OCI-LY7 (cell line): ENCODE measurements at regions not wholly inside any gene's neighbourhood (a gene's known extent, or its start where the extent isn't known, plus 50 kb on each side); places are given as distances from the start of the nearest gene placed in this dataset.

Source experiments
- BruUV-seq: library from RNA; stranded (reverse); fragments of 400-500 nt; replicated peaks from 2 replicates; lab custom pipeline; 2021; lab: Mats Ljungman, UMichigan
- CTCF ChIA-PET: fragments of 300-600 bp; sonication (Branson Sonifier 250); formaldehyde crosslinking; loops from one replicate; lab custom pipeline; 2022; ENCODE audit warnings: antibody characterized with exemption; ENCODE audit not compliant: unreplicated experiment; lab: Charles Lee
- POLR2A ChIA-PET: fragments of 300-600 bp; sonication (Branson Sonifier 250); formaldehyde crosslinking; loops from one replicate; lab custom pipeline; 2022; ENCODE audit warnings: antibody characterized with exemption; lab: Charles Lee
- DNase-seq: peaks from one replicate; pipeline ENCODE4 v3.0.0-alpha.2; 2015; ENCODE audit warnings: low spot score
- H2AFZ ChIP-seq: fragments of 200-600 bp; sonication (generic), shearing (Covaris generic); 2 replicates; pipeline ENCODE4 v1.6.1; 2014; ENCODE audit warnings: mild to moderate bottlenecking, antibody characterized with exemption, low read length, moderate library complexity
- H3K27ac ChIP-seq: fragments of 200-600 bp; sonication (generic); 2 replicates; pipeline ENCODE4 v1.5.1; 2014; ENCODE audit warnings: mixed run types, low read depth, mild to moderate bottlenecking, moderate library complexity, low read length, inconsistent platforms; ENCODE audit not compliant: poor library complexity, severe bottlenecking
- H3K36me3 ChIP-seq: fragments of 200-600 bp; sonication (generic); 2 replicates; pipeline ENCODE4 v1.6.1; 2014; ENCODE audit warnings: mild to moderate bottlenecking, antibody characterized with exemption, low read length, moderate library complexity, mixed read lengths; ENCODE audit not compliant: insufficient read depth
- H3K4me1 ChIP-seq: fragments of 200-600 bp; sonication (generic); 2 replicates; pipeline ENCODE4 v1.5.1; 2014; ENCODE audit warnings: mild to moderate bottlenecking, low read length; ENCODE audit not compliant: insufficient read depth, poor library complexity, severe bottlenecking
- H3K4me2 ChIP-seq: fragments of 200-600 bp; sonication (generic); 2 replicates; pipeline ENCODE4 v1.6.1; 2014; ENCODE audit warnings: mild to moderate bottlenecking, low read length
- H3K4me3 ChIP-seq: fragments of 200-600 bp; sonication (generic); 2 replicates; pipeline ENCODE4 v1.5.1; 2014; ENCODE audit warnings: mild to moderate bottlenecking, low read depth, low read length; ENCODE audit not compliant: poor library complexity, severe bottlenecking
- H3K79me2 ChIP-seq: fragments of 200-600 bp; sonication (generic); 2 replicates; pipeline ENCODE4 v1.6.1; 2016; ENCODE audit warnings: low read depth, mild to moderate bottlenecking, low read length, moderate library complexity, mixed read lengths; ENCODE audit not compliant: insufficient read depth
- H3K9me2 ChIP-seq: fragments of 200-600 bp; sonication (generic); 2 replicates; pipeline ENCODE4 v1.6.1; 2016; ENCODE audit warnings: mild to moderate bottlenecking, low read length, mixed read lengths; ENCODE audit not compliant: insufficient read depth
- H3K9me3 ChIP-seq: fragments of 200-600 bp; sonication (generic); 2 replicates; pipeline ENCODE4 v1.6.1; 2014; ENCODE audit warnings: mild to moderate bottlenecking, mixed run types, low read length, mixed read lengths
- H4K20me1 ChIP-seq: fragments of 200-600 bp; sonication (generic); 2 replicates; pipeline ENCODE4 v1.6.1; 2014; ENCODE audit warnings: mild to moderate bottlenecking, antibody characterized with exemption, low read length, moderate library complexity, mixed read lengths; ENCODE audit not compliant: insufficient read depth
- EZH2phosphoT487 ChIP-seq: fragments of 200-600 bp; sonication (generic); IDR thresholded peaks from 2 replicates; pipeline ENCODE4 v1.6.1; 2018; ENCODE audit warnings: low read depth, borderline replicate concordance, mild to moderate bottlenecking, mixed run types, antibody characterized with exemption, low read length, moderate library complexity, mixed read lengths
- intact Hi-C: fragments of 100-400 bp; cut with micrococcal nuclease; formaldehyde crosslinking; loops from one replicate; pipeline ENCODE4 v1.10.0; 2022; ENCODE audit not compliant: unreplicated experiment
- TF ChIP-seq, protein P1 (sequence below): fragments of 200-600 bp; sonication (generic); conservative IDR thresholded peaks from 2 replicates; pipeline ENCODE4 v1.5.1; 2014; ENCODE audit warnings: mild to moderate bottlenecking, antibody characterized with exemption, low read length, moderate library complexity, mixed read lengths

DNA sequence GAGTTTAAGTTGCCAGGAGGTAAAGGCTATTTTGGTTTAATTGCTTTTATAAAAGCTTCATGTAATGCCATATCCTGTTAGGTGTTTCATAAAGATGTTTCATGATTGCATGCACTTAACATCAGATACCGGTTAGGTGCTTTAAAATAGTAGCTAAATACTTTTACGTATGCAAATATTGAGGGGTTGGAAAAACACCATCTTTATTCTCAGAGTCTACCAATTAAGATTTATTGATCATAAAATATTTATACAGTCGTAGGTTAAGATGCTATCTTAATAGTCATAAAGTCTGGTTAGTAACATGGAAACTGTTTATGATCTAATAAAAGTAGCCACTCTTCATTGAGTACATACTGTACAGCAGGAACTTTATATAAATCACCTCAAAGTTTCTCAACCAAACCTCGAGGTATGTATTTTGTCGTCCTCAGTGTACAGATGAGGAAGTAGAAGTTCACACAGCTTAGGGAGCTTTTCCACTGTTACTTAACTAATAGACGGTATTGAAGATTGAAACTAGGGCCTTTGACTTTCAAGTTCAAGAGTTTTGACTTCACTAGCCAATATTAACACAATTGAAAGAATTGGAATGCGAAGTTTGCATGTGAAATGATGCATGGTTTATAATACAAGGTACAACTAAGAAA lies 897.1 kb downstream of the GATA3 start:
- H2AFZ ChIP-seq = no peak overlapping the region
- POLR2A ChIA-PET = no interaction called here
- TF ChIP-seq, protein P1, sequence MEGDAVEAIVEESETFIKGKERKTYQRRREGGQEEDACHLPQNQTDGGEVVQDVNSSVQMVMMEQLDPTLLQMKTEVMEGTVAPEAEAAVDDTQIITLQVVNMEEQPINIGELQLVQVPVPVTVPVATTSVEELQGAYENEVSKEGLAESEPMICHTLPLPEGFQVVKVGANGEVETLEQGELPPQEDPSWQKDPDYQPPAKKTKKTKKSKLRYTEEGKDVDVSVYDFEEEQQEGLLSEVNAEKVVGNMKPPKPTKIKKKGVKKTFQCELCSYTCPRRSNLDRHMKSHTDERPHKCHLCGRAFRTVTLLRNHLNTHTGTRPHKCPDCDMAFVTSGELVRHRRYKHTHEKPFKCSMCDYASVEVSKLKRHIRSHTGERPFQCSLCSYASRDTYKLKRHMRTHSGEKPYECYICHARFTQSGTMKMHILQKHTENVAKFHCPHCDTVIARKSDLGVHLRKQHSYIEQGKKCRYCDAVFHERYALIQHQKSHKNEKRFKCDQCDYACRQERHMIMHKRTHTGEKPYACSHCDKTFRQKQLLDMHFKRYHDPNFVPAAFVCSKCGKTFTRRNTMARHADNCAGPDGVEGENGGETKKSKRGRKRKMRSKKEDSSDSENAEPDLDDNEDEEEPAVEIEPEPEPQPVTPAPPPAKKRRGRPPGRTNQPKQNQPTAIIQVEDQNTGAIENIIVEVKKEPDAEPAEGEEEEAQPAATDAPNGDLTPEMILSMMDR = no peak
- TF ChIP-seq EZH2phosphoT487 = no peak
- intact Hi-C loops = no loop called here
- no peaks in the 10 kb centered on the region for H3K36me3 ChIP-seq
- no TSS peak for BruUV-seq
- H3K9me3 ChIP-seq = no peaks in the 10 kb centered on the region
- H3K4me2 ChIP-seq = no peak overlapping the region
- no peaks in the 10 kb centered on the region for H4K20me1 ChIP-seq
- H3K4me3 ChIP-seq = no peak overlapping the region
- no peak for DNase-seq
- H3K79me2 ChIP-seq = no peaks in the 10 kb centered on the region
- no peaks in the 10 kb centered on the region for H3K4me1 ChIP-seq
- CTCF ChIA-PET = no interaction called here
- H3K9me2 ChIP-seq = no peaks in the 10 kb centered on the region
- H3K27ac ChIP-seq = no peak overlapping the region

DNA sequence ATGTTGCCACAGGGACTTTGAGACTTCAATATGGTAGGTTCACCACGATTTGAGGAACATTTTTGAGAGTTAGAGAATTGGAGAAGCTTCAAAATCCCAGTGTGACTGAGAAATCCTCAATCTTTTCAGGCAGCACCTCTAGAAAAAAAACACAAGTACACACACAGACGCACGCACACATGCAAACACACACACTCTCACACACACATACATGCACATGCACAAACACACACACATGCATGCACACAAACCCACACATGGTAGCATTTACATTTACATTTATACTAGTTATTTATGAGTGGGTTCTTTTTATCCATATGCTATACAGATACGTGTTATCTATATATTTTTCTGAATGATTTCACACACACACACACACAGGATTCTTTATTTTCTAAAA lies 901.9 kb downstream of the GATA3 start:
- no peak for TF ChIP-seq EZH2phosphoT487
- TF ChIP-seq, protein P1 = no peak
- Histone ChIP-seq H3K4me1 (no peaks in the 10 kb centered on the region), H4K20me1 (no peaks in the 10 kb centered on the region), H3K36me3 (no peaks in the 10 kb centered on the region), H3K4me2 (no peak overlapping the region), H3K9me2 (no peaks in the 10 kb centered on the region), H3K27ac (no peak overlapping the region), H2AFZ (no peak overlapping the region), H3K4me3 (no peak overlapping the region), H3K9me3 (no peaks in the 10 kb centered on the region), H3K79me2 (no peaks in the 10 kb centered on the region)
- POLR2A ChIA-PET = no interaction called here
- CTCF ChIA-PET = no interaction called here
- intact Hi-C loops = no loop called here
- no peak for DNase-seq
- no TSS peak for BruUV-seq

GRCh38 chr10:8962249-8962648 lies 907.8 kb downstream of the GATA3 start:
- no peaks in the 10 kb centered on the region for H4K20me1 ChIP-seq
- TF ChIP-seq, protein P1 = no peak
- no peak for TF ChIP-seq EZH2phosphoT487
- POLR2A ChIA-PET = no interaction called here
- DNase-seq = no peak
- no peak overlapping the region for H3K4me3 ChIP-seq
- intact Hi-C loops = no loop called here
- no peaks in the 10 kb centered on the region for H3K36me3 ChIP-seq
- H3K4me1 ChIP-seq = no peaks in the 10 kb centered on the region
- no TSS peak for BruUV-seq
- CTCF ChIA-PET = no interaction called here
- H3K27ac ChIP-seq = no peak overlapping the region
- H3K9me2 ChIP-seq = no peaks in the 10 kb centered on the region
- no peak overlapping the region for H2AFZ ChIP-seq
- no peak overlapping the region for H3K4me2 ChIP-seq
- no peaks in the 10 kb centered on the region for H3K9me3 ChIP-seq
- no peaks in the 10 kb centered on the region for H3K79me2 ChIP-seq
